ENCODE measurements at regions not wholly inside any gene's neighbourhood (a gene's known extent, or its start where the extent isn't known, plus 50 kb on each side); places are given as distances from the start of the nearest gene placed in this dataset.

DNA sequence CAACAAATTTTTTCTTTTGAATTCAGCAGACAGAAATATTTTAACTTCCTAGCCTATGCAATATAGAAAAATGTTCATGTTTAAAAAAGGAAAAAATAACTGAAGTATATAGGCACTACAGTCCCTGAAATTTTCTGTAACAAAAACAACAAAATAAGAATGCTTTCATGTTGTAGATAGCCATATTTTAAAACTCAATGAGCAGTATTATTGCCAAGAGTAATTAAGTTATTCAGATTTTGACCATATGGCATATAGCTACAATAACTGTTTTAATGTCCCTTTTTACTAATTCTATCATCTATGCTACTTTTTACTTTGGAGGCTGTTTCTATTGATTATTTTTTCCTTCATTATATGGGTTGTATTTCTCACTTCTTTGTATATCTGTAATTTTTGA lies 283.3 kb upstream of the RIMS1 start:
- TF ChIP-seq POLR2A (IDR thresholded peaks at IDR 0.05; ENCODE audit: low read depth, low read length) (no peak), CTCF (IDR thresholded peaks at IDR 0.05 in 2 of 3, conservative IDR thresholded peaks at IDR 0.05 in 1 of 3; ENCODE audit: control insufficient read depth in 2 of 3, extremely low read depth in 1 of 3, insufficient read depth in 1 of 3, low read depth in 3 of 3, low read length in 3 of 3) (no peak), ZSCAN29 (IDR thresholded peaks at IDR 0.05) (no peak), POLR2AphosphoS5 (IDR thresholded peaks at IDR 0.05; ENCODE audit: low read length) (no peak), ZNF207 (IDR thresholded peaks at IDR 0.05; ENCODE audit: borderline replicate concordance) (no peak), SKIL (IDR thresholded peaks at IDR 0.05; ENCODE audit: low read depth, poor library complexity, severe bottlenecking) (no peak), REST (IDR thresholded peaks at IDR 0.05; ENCODE audit: low read depth, low read length) (no peak), RAD21 (IDR thresholded peaks at IDR 0.05; ENCODE audit: insufficient read depth, low read depth, low read length) (no peak)
